H9 (cell line): ENCODE measurements at regions not wholly inside any gene's neighbourhood (a gene's known extent, or its start where the extent isn't known, plus 50 kb on each side); places are given as distances from the start of the nearest gene placed in this dataset.

Experiments used
- DNase-seq: peaks from one replicate; pipeline ENCODE4 v3.0.0-alpha.2; 2017
- H2AFZ ChIP-seq: one replicate; pipeline ENCODE4 v1.6.1; 2013; ENCODE audit warnings: mild to moderate bottlenecking, low read length, control low read depth, moderate library complexity
- H2AK5ac ChIP-seq: 2 replicates; pipeline ENCODE4 v1.6.1; 2013; ENCODE audit warnings: low read length, control low read depth, mixed read lengths; ENCODE audit not compliant: insufficient read length
- H2BK120ac ChIP-seq: one replicate; pipeline ENCODE4 v1.6.1; 2013; ENCODE audit warnings: low read depth, mild to moderate bottlenecking, low read length, control low read depth, inconsistent platforms; ENCODE audit not compliant: poor library complexity, severe bottlenecking
- H2BK12ac ChIP-seq: 2 replicates; pipeline ENCODE4 v1.6.1; 2013; ENCODE audit warnings: low read length, control low read depth, mixed read lengths, low read depth; ENCODE audit not compliant: insufficient read length
- H2BK15ac ChIP-seq: 2 replicates; pipeline ENCODE4 v1.6.1; 2013; ENCODE audit warnings: low read depth, low read length, control low read depth
- H2BK20ac ChIP-seq: one replicate; pipeline ENCODE4 v1.6.1; 2013; ENCODE audit warnings: low read depth, mild to moderate bottlenecking, low read length, control low read depth, inconsistent platforms; ENCODE audit not compliant: poor library complexity, severe bottlenecking
- H2BK5ac ChIP-seq: 2 replicates; pipeline ENCODE4 v1.6.1; 2013; ENCODE audit warnings: low read length, control low read depth, mixed read lengths; ENCODE audit not compliant: insufficient read length
- H3K14ac ChIP-seq: 2 replicates; pipeline ENCODE4 v1.6.1; 2013; ENCODE audit warnings: low read length, control low read depth; ENCODE audit not compliant: insufficient read depth
- H3K18ac ChIP-seq: 2 replicates; pipeline ENCODE4 v1.6.1; 2013; ENCODE audit warnings: low read depth, mild to moderate bottlenecking, mixed read lengths, low read length, control low read depth; ENCODE audit not compliant: insufficient read length
- H3K23ac ChIP-seq: 2 replicates; pipeline ENCODE4 v1.6.1; 2013; ENCODE audit warnings: low read length, control low read depth, mixed read lengths, low read depth; ENCODE audit not compliant: insufficient read length
- H3K23me2 ChIP-seq: 2 replicates; pipeline ENCODE4 v1.6.1; 2013; ENCODE audit warnings: low read depth, mild to moderate bottlenecking, mixed read lengths, low read length, control low read depth; ENCODE audit not compliant: insufficient read length, poor library complexity, severe bottlenecking
- H3K27ac ChIP-seq: 2 replicates; pipeline ENCODE4 v1.5.1; 2013; ENCODE audit warnings: low read length, control low read depth, mixed read lengths, low read depth; ENCODE audit not compliant: insufficient read length
- H3K27me3 ChIP-seq: 2 replicates; pipeline ENCODE4 v1.6.1; 2013; ENCODE audit warnings: low read length, control low read depth, inconsistent platforms; ENCODE audit not compliant: insufficient read depth
- H3K4ac ChIP-seq: 2 replicates; pipeline ENCODE4 v1.6.1; 2013; ENCODE audit warnings: low read depth, mild to moderate bottlenecking, control low read depth, inconsistent platforms, low read length, moderate library complexity
- H3K4me1 ChIP-seq: 2 replicates; pipeline ENCODE4 v1.6.1; 2013; ENCODE audit warnings: low read length, control low read depth, inconsistent platforms; ENCODE audit not compliant: insufficient read depth
- H3K4me2 ChIP-seq: 2 replicates; pipeline ENCODE4 v1.6.1; 2013; ENCODE audit warnings: low read length, control low read depth, mixed read lengths; ENCODE audit not compliant: insufficient read length, insufficient read depth
- H3K56ac ChIP-seq: 2 replicates; pipeline ENCODE4 v1.6.1; 2013; ENCODE audit warnings: low read depth, mild to moderate bottlenecking, mixed read lengths, low read length, control low read depth; ENCODE audit not compliant: insufficient read length
- H3K79me1 ChIP-seq: 2 replicates; pipeline ENCODE4 v1.6.1; 2013; ENCODE audit warnings: low read depth, mild to moderate bottlenecking, moderate library complexity, low read length, control low read depth, inconsistent platforms; ENCODE audit not compliant: insufficient read depth, poor library complexity, severe bottlenecking
- H3K79me2 ChIP-seq: 2 replicates; pipeline ENCODE4 v1.6.1; 2013; ENCODE audit warnings: low read length, control low read depth, inconsistent platforms; ENCODE audit not compliant: insufficient read depth
- H3K9ac ChIP-seq: 2 replicates; pipeline ENCODE4 v1.6.1; 2013; ENCODE audit warnings: low read length, control low read depth, mixed read lengths; ENCODE audit not compliant: insufficient read length; ENCODE audit errors: extremely low read depth
- H3K9me3 ChIP-seq: one replicate; pipeline ENCODE4 v1.6.1; 2013; ENCODE audit warnings: low read depth, low read length, inconsistent platforms; ENCODE audit not compliant: control insufficient read depth
- H3T11ph ChIP-seq: one replicate; pipeline ENCODE4 v1.6.1; 2013; ENCODE audit warnings: mild to moderate bottlenecking, low read length, control low read depth, inconsistent platforms
- H4K20me1 ChIP-seq: one replicate; pipeline ENCODE4 v1.6.1; 2013; ENCODE audit not compliant: control insufficient read depth, insufficient read length, insufficient read depth
- H4K5ac ChIP-seq: 2 replicates; pipeline ENCODE4 v1.6.1; 2013; ENCODE audit warnings: low read depth, mild to moderate bottlenecking, mixed read lengths, low read length, control low read depth; ENCODE audit not compliant: insufficient read length
- H4K8ac ChIP-seq: replicated peaks from 2 replicates; pipeline ENCODE4 v1.6.1; 2013; ENCODE audit warnings: low read length, control low read depth, mixed read lengths, low read depth; ENCODE audit not compliant: insufficient read length
- H4K91ac ChIP-seq: 2 replicates; pipeline ENCODE4 v1.6.1; 2013; ENCODE audit warnings: low read depth, mild to moderate bottlenecking, moderate library complexity, mixed read lengths, low read length, control low read depth; ENCODE audit not compliant: insufficient read length
- H3K27ac Mint-ChIP-seq, 3 experiments: 2 replicates in 2 of 3; 3 replicates in 1 of 3; pipeline ENCODE4 v1.8.0; 2020 to 2021; ENCODE audit warnings: mixed read lengths in 3 of 3, mild to moderate bottlenecking in 1 of 3, moderate library complexity in 1 of 3
- H3K27me3 Mint-ChIP-seq: 2 replicates; pipeline ENCODE4 v1.8.0; 2021; ENCODE audit warnings: low read depth, mild to moderate bottlenecking, moderate library complexity, mixed read lengths
- H3K36me3 Mint-ChIP-seq, 3 experiments: 2 replicates in 2 of 3; 3 replicates in 1 of 3; pipeline ENCODE4 v1.8.0; 2020 to 2021; ENCODE audit warnings: low read depth in 3 of 3, mixed read lengths in 3 of 3; ENCODE audit not compliant: insufficient read depth in 1 of 3
- H3K4me1 Mint-ChIP-seq, 2 experiments: 2 replicates each; pipeline ENCODE4 v1.8.0; 2020; ENCODE audit warnings: mixed read lengths in 2 of 2
- H3K4me3 Mint-ChIP-seq, 2 experiments: 2 replicates in 1 of 2; 3 replicates in 1 of 2; pipeline ENCODE4 v1.8.0; 2020 to 2021; ENCODE audit warnings: mild to moderate bottlenecking in 2 of 2, mixed read lengths in 2 of 2, moderate library complexity in 1 of 2
- H3K9me3 Mint-ChIP-seq, 2 experiments: 2 replicates in 1 of 2; 3 replicates in 1 of 2; pipeline ENCODE4 v1.8.0; 2020; ENCODE audit warnings: mild to moderate bottlenecking in 2 of 2, mixed read lengths in 2 of 2, moderate library complexity in 1 of 2
- CTCF ChIP-seq: fragments of 200-600 bp; sonication (generic); conservative IDR thresholded peaks from 3 replicates; pipeline ENCODE4 v1.8.0; 2021; ENCODE audit warnings: antibody characterized with exemption, mild to moderate bottlenecking
- WGBS: extraction: QIAGEN DNeasy Blood & Tissue Kit; methylation state at CpG from one replicate; pipeline ENCODE4 v1.1.7; 2013; ENCODE audit warnings: missing lambda C conversion rate, low lambda C conversion rate, mixed read lengths; ENCODE audit not compliant: insufficient read length; ENCODE audit errors: extremely low coverage; 5-methylcytosine and 5-hydroxymethylcytosine counted together

- Histone ChIP-seq H2AFZ (no peak overlapping the region), H4K91ac (no peak overlapping the region), H4K20me1 (no peaks in the 10 kb centered on the region), H3K4me2 (no peak overlapping the region), H3K23ac (no peak overlapping the region), H3K27me3 (no peaks in the 10 kb centered on the region), H3K9ac (no peak overlapping the region), H3K18ac (no peak overlapping the region), H3K56ac (no peak overlapping the region), H2AK5ac (no peak overlapping the region), H3K4me1 (no peaks in the 10 kb centered on the region), H3K23me2 (no peaks in the 10 kb centered on the region), H3K79me1 (no peaks in the 10 kb centered on the region), H3T11ph (no peak overlapping the region), H2BK15ac (no peak overlapping the region), H4K5ac (no peak overlapping the region), H3K4ac (no peak overlapping the region), H2BK120ac (no peak overlapping the region), H2BK20ac (no peak overlapping the region), H3K79me2 (no peaks in the 10 kb centered on the region), H3K14ac (no peak overlapping the region), H3K9me3 (no peaks in the 10 kb centered on the region), H2BK12ac (no peak overlapping the region), H3K27ac (no peak overlapping the region), H2BK5ac (no peak overlapping the region), H4K8ac (no peak overlapping the region)
- WGBS = no CpG with 5 or more reads among the region's 7 CpGs
- peak; percentile 68 for DNase-seq
- Mint-ChIP-seq H3K4me3 (no peak overlapping the region), H3K27ac (no peak overlapping the region), H3K36me3 (no peaks in the 10 kb centered on the region), H3K9me3 (no peaks in the 10 kb centered on the region), H3K27me3 (no peaks in the 10 kb centered on the region; the same call in 1 of the 2 replicates), H3K4me1 (peaks cover 26 to 32% of the 10 kb centered on the region in 2 experiments)
- TF ChIP-seq CTCF = peak; percentile 89
Measured at GRCh38 chr3:117019082-117019713, 309.6 kb downstream of the TUSC7 start.
